GM12878 (cell line): ENCODE measurements at regions not wholly inside any gene's neighbourhood (a gene's known extent, or its start where the extent isn't known, plus 50 kb on each side); places are given as distances from the start of the nearest gene placed in this dataset.

Experiments
- ATAC-seq: fragments of 200-7000 bp; cut with Tn5 transposase; 3 replicates; pipeline ENCODE4 v1.9.1; 2020; ENCODE audit warnings: mild to moderate bottlenecking, moderate library complexity
- BruUV-seq: library from RNA; stranded (reverse); fragments of 400-500 nt; replicated peaks from 2 replicates; lab custom pipeline; 2021; lab: Mats Ljungman, UMichigan
- CTCF ChIA-PET: fragments of 300-600 bp; sonication (Branson Sonifier 250); formaldehyde crosslinking; extraction: SDS; loops from one replicate; lab custom pipeline; 2021; ENCODE audit warnings: inconsistent platforms; lab: Yijun Ruan, JAX
- POLR2A ChIA-PET: fragments of 350-600 bp; formaldehyde crosslinking; extraction: SDS; loops from one replicate; lab custom pipeline; 2021; ENCODE audit warnings: inconsistent platforms; lab: Charles Lee
- RAD21 ChIA-PET: fragments of 300-600 bp; sonication (Branson Sonifier 250); formaldehyde crosslinking; loops from one replicate; lab custom pipeline; 2023; ENCODE audit warnings: antibody characterized with exemption; ENCODE audit not compliant: unreplicated experiment; lab: Charles Lee
- SMC1A ChIA-PET: fragments of 300-600 bp; sonication (Branson Sonifier 250); formaldehyde crosslinking; loops from one replicate; lab custom pipeline; 2023; ENCODE audit not compliant: unreplicated experiment, uncharacterized antibody; lab: Charles Lee
- DNase-seq: peaks from one replicate; pipeline ENCODE4 v3.0.0-alpha.2; 2011; ENCODE audit warnings: low read depth, low spot score
- FAIRE-seq: peaks from 3 replicates; lab custom pipeline; 2011; peaks lifted over from hg19 to GRCh38; lab: Jason Lieb, UNC
- H2AFZ ChIP-seq: 2 replicates; pipeline ENCODE4 v1.6.0; 2011; ENCODE audit warnings: low read depth, low read length, control low read depth; ENCODE audit not compliant: control insufficient read depth
- H3K27ac ChIP-seq: 2 replicates; pipeline ENCODE4 v1.5.1; 2011; ENCODE audit warnings: control low read depth; ENCODE audit not compliant: control insufficient read depth, insufficient read depth
- H3K27me3 ChIP-seq, 2 experiments: replicated peaks in 1 of 2; 2 replicates each; pipeline versions ENCODE4 v1.6.0 to v1.6.1; 2011; ENCODE audit warnings: low read length in 1 of 2; ENCODE audit not compliant: control insufficient read depth in 2 of 2, insufficient read depth in 2 of 2
- H3K36me3 ChIP-seq, 2 experiments: 2 replicates each; pipeline ENCODE4 v1.5.1; 2011; ENCODE audit warnings: low read length in 1 of 2; ENCODE audit not compliant: control insufficient read depth in 2 of 2, insufficient read depth in 2 of 2
- H3K4me1 ChIP-seq: 2 replicates; pipeline ENCODE4 v1.6.1; 2011; ENCODE audit warnings: mild to moderate bottlenecking, low read length, moderate library complexity, mixed read lengths; ENCODE audit not compliant: control insufficient read depth, insufficient read depth
- H3K4me2 ChIP-seq: 2 replicates; pipeline ENCODE4 v1.6.0; 2011; ENCODE audit warnings: control low read depth; ENCODE audit not compliant: control insufficient read depth, insufficient read depth
- H3K4me3 ChIP-seq: fragments of 200-600 bp; sonication (generic); 2 replicates; pipeline ENCODE4 v1.5.1; 2016
- H3K79me2 ChIP-seq: 2 replicates; pipeline ENCODE4 v1.6.0; 2011; ENCODE audit warnings: low read length; ENCODE audit not compliant: control insufficient read depth, insufficient read depth
- H3K9ac ChIP-seq: 2 replicates; pipeline ENCODE4 v1.8.0; 2011; ENCODE audit warnings: low read length, control low read depth, mixed read lengths; ENCODE audit not compliant: control insufficient read depth, insufficient read depth
- H3K9me3 ChIP-seq: replicated peaks from 3 replicates; pipeline ENCODE4 v1.5.1; 2011; ENCODE audit warnings: mild to moderate bottlenecking, low read length; ENCODE audit not compliant: control insufficient read depth, insufficient read depth
- H4K20me1 ChIP-seq: 2 replicates; pipeline ENCODE4 v1.6.0; 2011; ENCODE audit not compliant: control insufficient read depth, insufficient read depth
- ATF7 ChIP-seq: fragments of 450-650 bp; IDR thresholded peaks from 2 replicates; pipeline ENCODE4 v1.6.1; 2016; ENCODE audit warnings: low read depth, mild to moderate bottlenecking
- CBFB ChIP-seq: IDR thresholded peaks from 2 replicates; pipeline ENCODE4 v1.6.1; 2016; ENCODE audit warnings: antibody characterized with exemption, low read depth
- CBX3 ChIP-seq: fragments of 200-600 bp; sonication (generic); IDR thresholded peaks from 2 replicates; pipeline ENCODE4 v1.6.1; 2016; ENCODE audit warnings: low read depth, borderline replicate concordance
- EZH2 ChIP-seq: IDR thresholded peaks from 2 replicates; pipeline ENCODE4 v1.6.1; 2012; ENCODE audit warnings: low read depth, mild to moderate bottlenecking, control low read depth, inconsistent platforms, low read length, borderline replicate concordance; ENCODE audit not compliant: control insufficient read depth
- HCFC1 ChIP-seq: fragments of 150-350 bp; IDR thresholded peaks from 2 replicates; pipeline ENCODE4 v1.6.1; 2014; ENCODE audit warnings: low read length
- MYC ChIP-seq: IDR thresholded peaks from 2 replicates; pipeline ENCODE4 v1.6.1; 2011; ENCODE audit warnings: mild to moderate bottlenecking, low read length, moderate library complexity, inconsistent platforms; ENCODE audit not compliant: insufficient read depth, insufficient replicate concordance, insufficient read length, severe bottlenecking
- NFXL1 ChIP-seq: fragments of 450-650 bp; IDR thresholded peaks from 2 replicates; pipeline ENCODE4 v1.6.1; 2017; ENCODE audit warnings: antibody characterized with exemption, mild to moderate bottlenecking, borderline replicate concordance
- POU2F2 ChIP-seq: IDR thresholded peaks from 3 replicates; pipeline ENCODE4 v1.6.1; 2011; ENCODE audit warnings: low read depth, mild to moderate bottlenecking, low read length, borderline replicate concordance
- RELA ChIP-seq: fragments of 450-650 bp; IDR thresholded peaks from 2 replicates; pipeline ENCODE4 v1.8.0; 2014; ENCODE audit warnings: borderline replicate concordance; ENCODE audit not compliant: partially characterized antibody
- TCF7 ChIP-seq: IDR thresholded peaks from 2 replicates; pipeline ENCODE4 v1.6.1; 2014; ENCODE audit warnings: antibody characterized with exemption, borderline replicate concordance
- ZNF622 ChIP-seq: fragments of 450-650 bp; IDR thresholded peaks from 2 replicates; pipeline ENCODE4 v1.6.1; 2017; ENCODE audit warnings: mild to moderate bottlenecking, inconsistent platforms
- WGBS: methylation state at CpG from one replicate; pipeline ENCODE4 v1.1.6; 2016; ENCODE audit warnings: low lambda C conversion rate; ENCODE audit not compliant: insufficient replicate concordance, insufficient coverage; ENCODE audit errors: missing lambda C conversion rate; 5-methylcytosine and 5-hydroxymethylcytosine counted together
- in situ Hi-C: fragments of 300-500 bp; cut with MboI; formaldehyde crosslinking; loops from 9 replicates; pipeline ENCODE4 v1.14.3; 2018; ENCODE audit warnings: mixed read lengths
- intact Hi-C: fragments of 100-400 bp; cut with micrococcal nuclease; formaldehyde crosslinking; loops from one replicate; pipeline ENCODE4 v1.14.2; 2022; ENCODE audit not compliant: unreplicated experiment

DNA sequence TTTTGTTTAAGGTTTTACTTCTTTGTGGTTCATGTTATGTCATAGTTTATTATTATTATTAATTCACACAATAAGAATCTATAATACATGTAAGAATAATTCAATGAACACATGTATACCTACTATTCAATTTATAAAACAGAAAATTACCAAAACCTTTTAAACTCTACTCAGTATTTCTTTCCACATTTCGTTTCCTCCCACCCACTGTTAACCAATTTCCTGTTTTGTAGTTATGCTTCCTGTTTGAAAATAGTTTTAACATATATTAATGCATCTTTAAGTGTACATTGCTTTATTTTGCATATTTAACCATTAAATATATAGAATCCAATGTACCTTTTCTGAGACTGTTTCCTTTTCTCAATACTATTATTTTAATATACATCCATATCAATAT is 397.9 kb upstream of the SPTLC3 start:
- no peak overlapping the region for H3K4me3 ChIP-seq
- no peak for DNase-seq
- in situ Hi-C loops, result no loop called here
- no peak for TF ChIP-seq TCF7
- TF ChIP-seq MYC, result no peak
- TF ChIP-seq NFXL1, result no peak
- TF ChIP-seq ATF7, result no peak
- TF ChIP-seq ZNF622, result no peak
- no peak for TF ChIP-seq RELA
- TF ChIP-seq EZH2, result no peak
- TF ChIP-seq POU2F2, result no peak
- no peak for TF ChIP-seq CBFB
- no peak for TF ChIP-seq CBX3
- TF ChIP-seq HCFC1, result no peak
- TF ChIP-seq, all 136 proteins: peak for 0
- Histone ChIP-seq H3K36me3 (no peaks in the 10 kb centered on the region), H3K4me2 (no peak overlapping the region), H3K9me3 (no peaks in the 10 kb centered on the region), H3K27me3 (no peaks in the 10 kb centered on the region), H3K27ac (no peak overlapping the region), H3K79me2 (no peaks in the 10 kb centered on the region), H2AFZ (no peak overlapping the region), H3K4me1 (no peaks in the 10 kb centered on the region), H4K20me1 (no peaks in the 10 kb centered on the region), H3K9ac (no peak overlapping the region)
- ChIA-PET POLR2A (no interaction called here), CTCF (no interaction called here), RAD21 (no interaction called here), SMC1A (no interaction called here)
- ATAC-seq, result no peak
- BruUV-seq, result no TSS peak
- no peak for FAIRE-seq
- intact Hi-C loops, result loop anchor here (10.0 kb wide), 1 partner anchor 56 kb away; no protein-coding TSS in a partner anchor
- WGBS, result 0% methylated on average over 1 of the region's 1 CpG
